ENCODE measurements at regions not wholly inside any gene's neighbourhood (a gene's known extent, or its start where the extent isn't known, plus 50 kb on each side); places are given as distances from the start of the nearest gene placed in this dataset.

DNA sequence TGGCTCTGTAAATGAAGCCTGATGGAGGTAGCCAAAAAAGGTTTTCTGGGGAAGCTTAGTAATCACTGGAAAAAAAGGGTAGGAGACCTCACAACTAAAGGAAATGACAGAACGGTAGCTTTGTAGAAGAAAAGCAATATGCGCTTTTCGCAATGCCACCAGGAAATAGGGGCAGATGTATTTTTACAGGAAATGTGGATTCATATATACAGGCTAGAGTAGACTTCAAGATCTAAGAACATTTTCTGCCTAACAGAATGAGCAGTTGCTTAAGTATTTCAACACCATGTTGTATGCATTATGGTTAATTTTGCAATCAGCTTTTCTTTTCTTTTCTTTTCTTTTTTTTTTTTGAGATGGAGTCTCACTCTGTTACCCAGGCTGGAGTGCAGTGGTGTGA lies 219.6 kb downstream of the CD83 start:
- no peak for TF ChIP-seq FOXP2 (optimal IDR thresholded peaks at IDR 0.05; ENCODE audit: borderline replicate concordance, extremely low read depth, extremely low read length, insufficient read depth)
- no peak for TF ChIP-seq SIN3A (IDR thresholded peaks at IDR 0.05; ENCODE audit: borderline replicate concordance, insufficient read depth, low read length)
- TF ChIP-seq TAF1 (IDR thresholded peaks at IDR 0.05; ENCODE audit: borderline replicate concordance, insufficient read depth, low read length) = no peak
- TF ChIP-seq, protein P1, sequence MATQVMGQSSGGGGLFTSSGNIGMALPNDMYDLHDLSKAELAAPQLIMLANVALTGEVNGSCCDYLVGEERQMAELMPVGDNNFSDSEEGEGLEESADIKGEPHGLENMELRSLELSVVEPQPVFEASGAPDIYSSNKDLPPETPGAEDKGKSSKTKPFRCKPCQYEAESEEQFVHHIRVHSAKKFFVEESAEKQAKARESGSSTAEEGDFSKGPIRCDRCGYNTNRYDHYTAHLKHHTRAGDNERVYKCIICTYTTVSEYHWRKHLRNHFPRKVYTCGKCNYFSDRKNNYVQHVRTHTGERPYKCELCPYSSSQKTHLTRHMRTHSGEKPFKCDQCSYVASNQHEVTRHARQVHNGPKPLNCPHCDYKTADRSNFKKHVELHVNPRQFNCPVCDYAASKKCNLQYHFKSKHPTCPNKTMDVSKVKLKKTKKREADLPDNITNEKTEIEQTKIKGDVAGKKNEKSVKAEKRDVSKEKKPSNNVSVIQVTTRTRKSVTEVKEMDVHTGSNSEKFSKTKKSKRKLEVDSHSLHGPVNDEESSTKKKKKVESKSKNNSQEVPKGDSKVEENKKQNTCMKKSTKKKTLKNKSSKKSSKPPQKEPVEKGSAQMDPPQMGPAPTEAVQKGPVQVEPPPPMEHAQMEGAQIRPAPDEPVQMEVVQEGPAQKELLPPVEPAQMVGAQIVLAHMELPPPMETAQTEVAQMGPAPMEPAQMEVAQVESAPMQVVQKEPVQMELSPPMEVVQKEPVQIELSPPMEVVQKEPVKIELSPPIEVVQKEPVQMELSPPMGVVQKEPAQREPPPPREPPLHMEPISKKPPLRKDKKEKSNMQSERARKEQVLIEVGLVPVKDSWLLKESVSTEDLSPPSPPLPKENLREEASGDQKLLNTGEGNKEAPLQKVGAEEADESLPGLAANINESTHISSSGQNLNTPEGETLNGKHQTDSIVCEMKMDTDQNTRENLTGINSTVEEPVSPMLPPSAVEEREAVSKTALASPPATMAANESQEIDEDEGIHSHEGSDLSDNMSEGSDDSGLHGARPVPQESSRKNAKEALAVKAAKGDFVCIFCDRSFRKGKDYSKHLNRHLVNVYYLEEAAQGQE (IDR thresholded peaks at IDR 0.05; ENCODE audit: insufficient read depth in 1 of 2, low read depth in 2 of 2, low read length in 2 of 2) = no peak
- TF ChIP-seq POLR2AphosphoS5 (IDR thresholded peaks at IDR 0.05; ENCODE audit: low read depth, low read length) = no peak

DNA sequence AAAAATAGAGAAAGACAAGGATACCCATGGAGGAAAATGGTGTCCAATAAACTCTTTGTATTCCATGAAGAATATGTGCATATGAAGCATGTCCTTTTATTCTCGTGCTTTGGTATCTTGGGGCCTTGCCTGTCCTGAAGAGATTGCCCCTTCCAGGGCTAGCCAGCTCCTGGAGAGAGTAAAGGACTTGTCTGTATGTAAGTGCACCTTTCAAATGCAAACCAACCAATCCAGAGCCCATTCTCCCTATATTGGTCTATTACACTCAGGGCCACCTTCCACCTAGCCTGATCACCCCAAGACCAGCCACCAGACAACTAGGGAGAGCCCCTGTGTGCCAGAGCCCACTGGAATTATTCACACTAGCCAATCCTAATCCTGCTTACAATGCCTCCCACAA lies 221.6 kb downstream of the CD83 start:
- TF ChIP-seq, protein P1 (IDR thresholded peaks at IDR 0.05; ENCODE audit: insufficient read depth in 1 of 2, low read depth in 2 of 2, low read length in 2 of 2) = no peak
- TF ChIP-seq POLR2AphosphoS5 (IDR thresholded peaks at IDR 0.05; ENCODE audit: low read depth, low read length) = no peak
- no peak for TF ChIP-seq FOXP2 (optimal IDR thresholded peaks at IDR 0.05; ENCODE audit: borderline replicate concordance, extremely low read depth, extremely low read length, insufficient read depth)
- TF ChIP-seq TAF1 (IDR thresholded peaks at IDR 0.05; ENCODE audit: borderline replicate concordance, insufficient read depth, low read length) = no peak
- TF ChIP-seq SIN3A (IDR thresholded peaks at IDR 0.05; ENCODE audit: borderline replicate concordance, insufficient read depth, low read length) = no peak

DNA sequence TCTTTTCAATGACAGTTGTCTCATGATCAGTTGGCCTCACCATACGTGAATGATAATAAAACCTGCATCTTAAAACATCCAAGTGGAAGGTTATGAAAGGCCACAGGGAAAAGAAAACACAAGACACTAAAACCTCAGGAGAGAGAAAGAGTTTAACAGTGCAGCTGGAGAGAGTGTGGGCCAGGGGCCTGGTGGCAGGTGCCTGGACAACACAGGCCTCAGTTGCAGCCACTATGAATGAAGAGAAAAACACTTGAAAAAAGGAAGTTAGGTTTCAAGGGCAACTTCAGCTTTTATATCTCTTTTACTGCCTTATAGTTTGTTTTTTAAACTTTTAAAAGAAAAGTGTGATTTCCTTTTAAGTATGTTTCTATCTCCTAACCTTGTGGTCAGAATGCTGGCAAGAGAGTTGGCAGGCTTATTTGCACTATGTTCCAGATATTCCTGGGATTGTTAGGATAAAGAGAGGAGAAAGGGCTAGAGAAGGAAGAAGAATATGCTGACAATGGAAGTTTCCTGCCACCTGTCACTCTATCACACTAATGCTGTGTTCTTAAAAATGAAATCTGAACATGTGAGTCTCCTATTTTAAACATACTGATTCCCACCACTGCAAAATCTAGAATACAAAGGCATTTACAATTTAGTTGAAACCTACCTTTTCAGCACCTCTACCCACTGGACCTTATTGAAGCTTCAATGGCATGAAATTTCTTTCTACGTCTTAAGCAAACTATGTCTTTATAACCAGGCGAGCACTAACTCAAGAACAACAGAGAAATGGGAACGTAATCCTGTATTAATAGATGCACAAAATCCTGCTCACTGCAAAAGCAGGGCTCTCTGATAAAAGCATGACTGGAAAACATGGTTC lies 222.4 kb downstream of the CD83 start:
- TF ChIP-seq POLR2AphosphoS5 (IDR thresholded peaks at IDR 0.05; ENCODE audit: low read depth, low read length) = no peak
- no peak for TF ChIP-seq SIN3A (IDR thresholded peaks at IDR 0.05; ENCODE audit: borderline replicate concordance, insufficient read depth, low read length)
- TF ChIP-seq TAF1 (IDR thresholded peaks at IDR 0.05; ENCODE audit: borderline replicate concordance, insufficient read depth, low read length) = no peak
- TF ChIP-seq, protein P1 (IDR thresholded peaks at IDR 0.05; ENCODE audit: insufficient read depth in 1 of 2, low read depth in 2 of 2, low read length in 2 of 2) = no peak

DNA sequence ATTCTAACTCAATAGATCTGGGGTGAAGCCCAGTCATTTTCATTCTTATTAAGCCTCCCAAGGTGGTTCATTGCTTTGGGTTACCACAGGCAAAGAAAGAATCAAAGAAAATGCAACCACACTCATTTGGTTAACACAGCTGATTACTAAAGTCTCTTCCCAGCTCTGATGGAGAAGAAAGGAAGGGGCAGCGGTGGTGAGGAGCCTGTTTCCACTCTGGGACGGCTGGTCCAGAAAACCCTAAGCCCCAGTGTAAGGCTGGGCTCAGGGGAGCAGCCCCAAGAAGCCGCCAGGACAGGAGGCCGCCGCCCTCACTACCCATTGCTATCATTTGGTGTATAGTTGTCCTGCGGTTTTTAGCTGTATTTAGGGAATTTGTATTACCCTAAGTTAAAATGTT lies 226.9 kb downstream of the CD83 start:
- no peak for TF ChIP-seq FOXP2 (optimal IDR thresholded peaks at IDR 0.05; ENCODE audit: borderline replicate concordance, extremely low read depth, extremely low read length, insufficient read depth)
- TF ChIP-seq SIN3A (IDR thresholded peaks at IDR 0.05; ENCODE audit: borderline replicate concordance, insufficient read depth, low read length) = no peak
- TF ChIP-seq, protein P1 (IDR thresholded peaks at IDR 0.05; ENCODE audit: insufficient read depth in 1 of 2, low read depth in 2 of 2, low read length in 2 of 2) = no peak
- TF ChIP-seq TAF1 (IDR thresholded peaks at IDR 0.05; ENCODE audit: borderline replicate concordance, insufficient read depth, low read length) = no peak
- TF ChIP-seq POLR2AphosphoS5 (IDR thresholded peaks at IDR 0.05; ENCODE audit: low read depth, low read length) = no peak
